NT2/D1 (cell line): ENCODE measurements at regions not wholly inside any gene's neighbourhood (a gene's known extent, or its start where the extent isn't known, plus 50 kb on each side); places are given as distances from the start of the nearest gene placed in this dataset.

Source experiments
- DNase-seq: peaks from one replicate; pipeline ENCODE4 v3.0.0-alpha.2; 2011; ENCODE audit warnings: low read depth, low spot score
- H3K27me3 ChIP-seq: 2 replicates; pipeline ENCODE4 v1.6.0; 2011; ENCODE audit warnings: mild to moderate bottlenecking; ENCODE audit not compliant: insufficient read length, insufficient read depth
- H3K36me3 ChIP-seq: 2 replicates; pipeline ENCODE4 v1.6.1; 2011; ENCODE audit warnings: mild to moderate bottlenecking, low read length, mixed read lengths; ENCODE audit not compliant: insufficient read depth, insufficient read length
- H3K4me1 ChIP-seq: 2 replicates; pipeline ENCODE4 v1.5.1; 2011; ENCODE audit not compliant: insufficient read depth, insufficient read length
- H3K4me3 ChIP-seq: 2 replicates; pipeline ENCODE4 v1.5.1; 2011; ENCODE audit warnings: low read depth; ENCODE audit not compliant: insufficient read length
- H3K9ac ChIP-seq: 2 replicates; pipeline ENCODE4 v1.6.0; 2011; ENCODE audit warnings: low read depth; ENCODE audit not compliant: insufficient read length
- H3K9me3 ChIP-seq: 2 replicates; pipeline ENCODE4 v1.5.1; 2011; ENCODE audit warnings: mild to moderate bottlenecking, low read length; ENCODE audit not compliant: insufficient read depth
- SUZ12 ChIP-seq: IDR thresholded peaks from 2 replicates; pipeline ENCODE4 v1.6.1; 2011; ENCODE audit not compliant: insufficient read length, insufficient read depth; ENCODE audit errors: extremely low read depth
- YY1 ChIP-seq: IDR thresholded peaks from 2 replicates; pipeline ENCODE4 v1.6.1; 2011; ENCODE audit not compliant: insufficient read length, insufficient read depth
- ZNF274 ChIP-seq: IDR thresholded peaks from 2 replicates; pipeline ENCODE4 v1.6.1; 2011; ENCODE audit warnings: mild to moderate bottlenecking, low read depth, low read length

GRCh38 chr6:21831521-21832291 lies 238.2 kb downstream of the SOX4 start:
- Histone ChIP-seq H3K4me1 (peaks cover 2% of the 10 kb centered on the region), H3K4me3 (no peak overlapping the region), H3K36me3 (no peaks in the 10 kb centered on the region), H3K9ac (no peak overlapping the region), H3K27me3 (no peaks in the 10 kb centered on the region), H3K9me3 (no peaks in the 10 kb centered on the region)
- no peak for DNase-seq
- no peak for TF ChIP-seq ZNF274
- TF ChIP-seq YY1 = no peak
- TF ChIP-seq SUZ12 = no peak

- no peak for DNase-seq
- Histone ChIP-seq H3K4me3 (no peak overlapping the region), H3K4me1 (no peaks in the 10 kb centered on the region), H3K9me3 (no peaks in the 10 kb centered on the region), H3K36me3 (no peaks in the 10 kb centered on the region), H3K9ac (no peak overlapping the region), H3K27me3 (no peaks in the 10 kb centered on the region)
- TF ChIP-seq SUZ12 (no peak), YY1 (no peak), ZNF274 (no peak)
Measured at GRCh38 chr6:21836277-21836676, 242.7 kb downstream of the SOX4 start.

GRCh38 chr6:21836772-21837425 lies 243.3 kb downstream of the SOX4 start:
- Histone ChIP-seq H3K36me3 (no peaks in the 10 kb centered on the region), H3K9me3 (no peaks in the 10 kb centered on the region), H3K4me3 (no peak overlapping the region), H3K9ac (no peak overlapping the region), H3K27me3 (no peaks in the 10 kb centered on the region), H3K4me1 (no peaks in the 10 kb centered on the region)
- TF ChIP-seq SUZ12 (no peak), YY1 (no peak), ZNF274 (no peak)
- DNase-seq = no peak

GRCh38 chr6:21840428-21840827 lies 246.9 kb downstream of the SOX4 start:
- TF ChIP-seq SUZ12 (no peak), ZNF274 (no peak), YY1 (no peak)

GRCh38 chr6:21842875-21843645 lies 249.5 kb downstream of the SOX4 start:
- no peak for DNase-seq
- no peaks in the 10 kb centered on the region for H3K36me3 ChIP-seq
- no peak overlapping the region for H3K9ac ChIP-seq
- no peak overlapping the region for H3K4me3 ChIP-seq
- no peak for TF ChIP-seq SUZ12
- no peak for TF ChIP-seq ZNF274
- no peak for TF ChIP-seq YY1
- H3K27me3 ChIP-seq = no peaks in the 10 kb centered on the region
- H3K9me3 ChIP-seq = no peaks in the 10 kb centered on the region
- no peaks in the 10 kb centered on the region for H3K4me1 ChIP-seq

More at GRCh38 chr6:21840428-21840827, 246.9 kb downstream of the SOX4 start:
- Histone ChIP-seq H3K4me1 (no peaks in the 10 kb centered on the region), H3K36me3 (no peaks in the 10 kb centered on the region), H3K27me3 (no peaks in the 10 kb centered on the region), H3K9ac (no peak overlapping the region), H3K9me3 (no peaks in the 10 kb centered on the region), H3K4me3 (no peak overlapping the region)
- no peak for DNase-seq

- H3K4me3 ChIP-seq = no peak overlapping the region
- H3K36me3 ChIP-seq = no peaks in the 10 kb centered on the region
- no peaks in the 10 kb centered on the region for H3K27me3 ChIP-seq
- DNase-seq = no peak
- H3K9ac ChIP-seq = no peak overlapping the region
- H3K9me3 ChIP-seq = no peaks in the 10 kb centered on the region
- TF ChIP-seq SUZ12 (no peak), YY1 (no peak), ZNF274 (no peak)
- H3K4me1 ChIP-seq = no peaks in the 10 kb centered on the region
Measured at GRCh38 chr6:21844120-21844917, 250.8 kb downstream of the SOX4 start.

- no peaks in the 10 kb centered on the region for H3K27me3 ChIP-seq
- no peak overlapping the region for H3K9ac ChIP-seq
- H3K9me3 ChIP-seq = no peaks in the 10 kb centered on the region
- H3K4me3 ChIP-seq = no peak overlapping the region
- no peaks in the 10 kb centered on the region for H3K4me1 ChIP-seq
- TF ChIP-seq ZNF274 (no peak), YY1 (no peak), SUZ12 (no peak)
- no peaks in the 10 kb centered on the region for H3K36me3 ChIP-seq
- no peak for DNase-seq
Measured at GRCh38 chr6:21845018-21845417, 251.5 kb downstream of the SOX4 start.
